K562 (cell line): ENCODE measurements at regions not wholly inside any gene's neighbourhood (a gene's known extent, or its start where the extent isn't known, plus 50 kb on each side); places are given as distances from the start of the nearest gene placed in this dataset.

Source experiments
- ARID1B ChIP-seq: fragments of 450-650 bp; IDR thresholded peaks from 2 replicates; pipeline ENCODE4 v1.6.1; 2016; ENCODE audit warnings: antibody characterized with exemption, mild to moderate bottlenecking, inconsistent platforms
- ARNT ChIP-seq, 2 experiments: fragments of 450-650 bp; IDR thresholded peaks; 2 replicates each; pipeline ENCODE4 v1.6.1; 2016; ENCODE audit warnings: mild to moderate bottlenecking in 1 of 2
- CGGBP1 ChIP-seq: fragments of 250-450 bp; sonication (Bioruptor Pico); IDR thresholded peaks from 2 replicates; pipeline ENCODE4 v1.9.0; 2021; ENCODE audit warnings: mild to moderate bottlenecking
- CREM ChIP-seq: IDR thresholded peaks from 2 replicates; pipeline ENCODE4 v1.6.1; 2014; ENCODE audit warnings: antibody characterized with exemption, low read depth
- GABPB2 ChIP-seq: fragments of 250-450 bp; sonication (Bioruptor Pico); conservative IDR thresholded peaks from 2 replicates; pipeline ENCODE4 v1.5.1; 2021; ENCODE audit warnings: mild to moderate bottlenecking
- HBP1 ChIP-seq: fragments of 450-650 bp; formaldehyde crosslinking; IDR thresholded peaks from 2 replicates; pipeline ENCODE4 v1.4.0; 2022; ENCODE audit warnings: missing genetic modification characterization
- HMGN3 ChIP-seq: IDR thresholded peaks from 2 replicates; pipeline ENCODE4 v1.6.1; 2011; ENCODE audit warnings: borderline replicate concordance, low read depth, mild to moderate bottlenecking, mixed read lengths, low read length; ENCODE audit not compliant: insufficient read length; ENCODE audit errors: extremely low read depth
- HSF4 ChIP-seq: fragments of 250-450 bp; sonication (Bioruptor Pico); IDR thresholded peaks from 2 replicates; pipeline ENCODE4 v2.1.2; 2022; ENCODE audit warnings: mild to moderate bottlenecking, moderate library complexity, borderline replicate concordance
- MAZ ChIP-seq, 2 experiments: fragments of 450-650 bp in 1 of 2; sonication (generic) in 1 of 2; formaldehyde crosslinking; IDR thresholded peaks in 1 of 2; conservative IDR thresholded peaks in 1 of 2; 2 replicates each; pipeline versions ENCODE4 v1.4.0 to v1.5.0; 2020; ENCODE audit warnings: mild to moderate bottlenecking in 1 of 2, missing genetic modification reagents in 1 of 2
- MCM2 ChIP-seq: fragments of 450-650 bp; IDR thresholded peaks from 2 replicates; pipeline ENCODE4 v1.6.1; 2017; ENCODE audit warnings: low read depth, mild to moderate bottlenecking
- MCM7 ChIP-seq, 2 experiments: fragments of 450-650 bp; IDR thresholded peaks; 2 replicates each; pipeline ENCODE4 v1.6.1; 2016 to 2018
- PATZ1 ChIP-seq: fragments of 250-450 bp; sonication (Bioruptor Pico); IDR thresholded peaks from 2 replicates; pipeline ENCODE4 v1.5.0; 2020; ENCODE audit warnings: mild to moderate bottlenecking, borderline replicate concordance
- TAF1 ChIP-seq: IDR thresholded peaks from 2 replicates; pipeline ENCODE4 v1.6.1; 2011; ENCODE audit warnings: mild to moderate bottlenecking, low read length, moderate library complexity; ENCODE audit not compliant: insufficient read depth, control insufficient read depth, severe bottlenecking; ENCODE audit errors: extremely low read depth
- TRIM25 ChIP-seq: fragments of 450-650 bp; IDR thresholded peaks from 2 replicates; pipeline ENCODE4 v1.7.0; 2016; ENCODE audit warnings: borderline replicate concordance
- ZFX ChIP-seq: sonication (generic); formaldehyde crosslinking; IDR thresholded peaks from 2 replicates; pipeline ENCODE4 v1.8.0; 2022; ENCODE audit warnings: mild to moderate bottlenecking, missing genetic modification reagents, moderate library complexity
- ZNF121 ChIP-seq: sonication (generic); formaldehyde crosslinking; conservative IDR thresholded peaks from 2 replicates; pipeline ENCODE4 v1.8.0; 2022; ENCODE audit warnings: missing genetic modification reagents
- ZNF263 ChIP-seq: sonication (generic); formaldehyde crosslinking; IDR thresholded peaks from 2 replicates; pipeline ENCODE4 v1.8.0; 2022; ENCODE audit warnings: mild to moderate bottlenecking, missing genetic modification reagents, borderline replicate concordance
- ZNF324 ChIP-seq: fragments of 250-450 bp; sonication (Bioruptor Pico); IDR thresholded peaks from 2 replicates; pipeline ENCODE4 v1.4.0; 2020; ENCODE audit warnings: mild to moderate bottlenecking
- ZNF512 ChIP-seq: IDR thresholded peaks from 2 replicates; pipeline ENCODE4 v1.6.1; 2016; ENCODE audit warnings: missing genetic modification characterization, missing compliant biosample characterization
- ZNF766 ChIP-seq: fragments of 200-800 bp; sonication (Bioruptor generic); conservative IDR thresholded peaks from 2 replicates; pipeline ENCODE4 v1.6.1; 2016; ENCODE audit warnings: missing genetic modification characterization, missing compliant biosample characterization
- ZNF830 ChIP-seq: fragments of 250-450 bp; sonication (Bioruptor Pico); IDR thresholded peaks from 2 replicates; pipeline ENCODE4 v1.5.0; 2021; ENCODE audit warnings: mild to moderate bottlenecking

- TF ChIP-seq ZNF512 (tag) (peak; percentile 65; the same call in 1 of the 2 replicates), ARID1B (peak; percentile 25; the same call in 1 of the 2 replicates), ARNT (IDR thresholded peaks at IDR 0.05) (peak; percentile 35 to 54; a peak in 2 of 4 replicates), MAZ (CRISPR knock-in tag; conservative IDR thresholded peaks at IDR 0.05 in 1 of 2, IDR thresholded peaks at IDR 0.05 in 1 of 2) (no peak; a peak in 1 of 4 replicates), ZNF263 (CRISPR knock-in tag) (peak; percentile 39; the same call in 1 of the 2 replicates), ZNF766 (CRISPR knock-in tag) (no peak; the same call in 1 of the 2 replicates), CGGBP1 (CRISPR knock-in tag) (no peak), GABPB2 (no peak), ZNF830 (CRISPR knock-in tag) (no peak), MCM7 (IDR thresholded peaks at IDR 0.05) (no peak), HBP1 (CRISPR knock-in tag) (peak; percentile 83; the same call in 1 of the 2 replicates), HSF4 (CRISPR knock-in tag) (no peak), TRIM25 (no peak), MCM2 (no peak), ZNF121 (CRISPR knock-in tag) (no peak), ZFX (CRISPR knock-in tag) (peak; percentile 44), CREM (peak; percentile 81), TAF1 (no peak), ZNF324 (CRISPR knock-in tag) (no peak), HMGN3 (no peak), PATZ1 (CRISPR knock-in tag) (no peak)
Measured at GRCh38 chr6:26311385-26312095, 53.5 kb upstream of the BTN3A2 start (continued).
